ENCODE measurements at regions not wholly inside any gene's neighbourhood (a gene's known extent, or its start where the extent isn't known, plus 50 kb on each side); places are given as distances from the start of the nearest gene placed in this dataset.

DNA sequence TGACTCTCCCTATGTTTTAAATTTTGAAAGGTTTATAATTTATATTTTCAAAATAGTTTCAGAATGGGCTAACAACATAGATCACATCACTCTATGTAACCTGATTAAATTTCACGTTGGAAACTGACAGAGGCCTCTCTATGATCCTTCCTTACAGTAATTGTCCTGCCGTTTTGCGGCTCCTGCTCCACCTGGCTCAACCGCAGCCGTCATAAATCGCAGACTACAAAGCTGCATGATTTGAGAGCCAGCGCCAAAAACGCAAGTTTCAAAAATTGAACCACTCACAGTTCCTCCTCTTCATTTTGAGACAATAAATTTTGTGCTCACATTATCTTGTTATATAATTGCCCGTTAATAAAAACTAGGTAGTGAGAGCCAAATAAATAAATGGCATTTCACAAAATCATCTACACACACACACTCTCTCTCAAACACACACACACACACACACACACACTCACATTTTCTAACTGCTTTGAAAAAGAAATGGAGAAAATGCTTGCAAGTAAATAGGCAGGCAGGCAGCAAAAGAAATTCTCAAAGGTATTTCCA, 263.1 kb upstream of the PSMD7 start:
- Histone ChIP-seq H3K9me3 (ENCODE audit: low read length) (no peaks in the 10 kb centered on the region), H3K4me1 (ENCODE audit: insufficient read depth, low read length, poor library complexity, severe bottlenecking) (no peaks in the 10 kb centered on the region), H3K27ac (ENCODE audit: low read depth, low read length, poor library complexity, severe bottlenecking) (no peak overlapping the region), H3K4me3 (ENCODE audit: low read depth, low read length, poor library complexity, severe bottlenecking) (no peak overlapping the region), H3K4me2 (ENCODE audit: low read length) (no peak overlapping the region), H3K79me2 (ENCODE audit: insufficient read depth, low read depth, low read length) (no peaks in the 10 kb centered on the region), H3K9me2 (ENCODE audit: insufficient read depth, low read length) (no peaks in the 10 kb centered on the region), H3K36me3 (ENCODE audit: insufficient read depth, low read length) (no peaks in the 10 kb centered on the region), H4K20me1 (ENCODE audit: insufficient read depth, low read length) (no peaks in the 10 kb centered on the region), H2AFZ (ENCODE audit: low read length) (no peak overlapping the region)
- intact Hi-C loops (cut with micrococcal nuclease; ENCODE audit: unreplicated experiment) = no loop called here
- ChIA-PET POLR2A (no interaction called here), CTCF (ENCODE audit: unreplicated experiment) (no interaction called here)
- DNase-seq (ENCODE audit: low spot score) = no peak
- no TSS peak for BruUV-seq (replicated peaks)
- no peak for TF ChIP-seq EZH2phosphoT487 (IDR thresholded peaks at IDR 0.05; ENCODE audit: borderline replicate concordance, low read depth, low read length)
- TF ChIP-seq CTCF (conservative IDR thresholded peaks at IDR 0.05; ENCODE audit: low read length) = no peak

DNA sequence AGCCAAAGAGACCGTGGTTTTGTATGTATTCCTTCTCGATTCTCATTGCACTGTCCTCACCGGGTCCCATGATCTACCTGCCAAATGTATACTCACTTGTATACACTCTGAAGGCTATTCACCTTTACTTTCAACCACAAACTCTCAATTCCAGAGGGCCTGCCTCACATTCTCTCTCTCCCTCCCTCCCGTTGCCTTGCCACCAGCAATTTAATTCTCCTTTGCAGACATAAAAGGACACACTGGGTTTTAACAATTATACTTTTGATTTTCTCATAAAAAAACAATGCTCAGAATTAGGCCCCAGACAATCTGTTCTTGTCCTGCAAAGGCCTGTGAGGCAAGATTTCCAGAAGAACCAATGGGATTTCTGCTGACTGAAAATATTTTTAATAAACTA, 265.1 kb upstream of the PSMD7 start:
- no peaks in the 10 kb centered on the region for H4K20me1 ChIP-seq (ENCODE audit: insufficient read depth, low read length)
- no peak overlapping the region for H3K4me3 ChIP-seq (ENCODE audit: low read depth, low read length, poor library complexity, severe bottlenecking)
- no peak for DNase-seq (ENCODE audit: low spot score)
- H3K79me2 ChIP-seq (ENCODE audit: insufficient read depth, low read depth, low read length) = no peaks in the 10 kb centered on the region
- H3K36me3 ChIP-seq (ENCODE audit: insufficient read depth, low read length) = no peaks in the 10 kb centered on the region
- H3K4me2 ChIP-seq (ENCODE audit: low read length) = no peak overlapping the region
- H2AFZ ChIP-seq (ENCODE audit: low read length) = no peak overlapping the region
- H3K9me2 ChIP-seq (ENCODE audit: insufficient read depth, low read length) = no peaks in the 10 kb centered on the region
- no peaks in the 10 kb centered on the region for H3K9me3 ChIP-seq (ENCODE audit: low read length)
- ChIA-PET CTCF (ENCODE audit: unreplicated experiment) (no interaction called here), POLR2A (interaction anchor here (0.7 kb wide), 1 partner anchor 186 kb away, joined by 3 read pairs; no protein-coding TSS in a partner anchor)
- TF ChIP-seq CTCF (conservative IDR thresholded peaks at IDR 0.05; ENCODE audit: low read length) = no peak
- no peak for TF ChIP-seq EZH2phosphoT487 (IDR thresholded peaks at IDR 0.05; ENCODE audit: borderline replicate concordance, low read depth, low read length)
- BruUV-seq (replicated peaks) = no TSS peak
- no peak overlapping the region for H3K27ac ChIP-seq (ENCODE audit: low read depth, low read length, poor library complexity, severe bottlenecking)
- H3K4me1 ChIP-seq (ENCODE audit: insufficient read depth, low read length, poor library complexity, severe bottlenecking) = no peaks in the 10 kb centered on the region
- intact Hi-C loops (cut with micrococcal nuclease; ENCODE audit: unreplicated experiment) = no loop called here

DNA sequence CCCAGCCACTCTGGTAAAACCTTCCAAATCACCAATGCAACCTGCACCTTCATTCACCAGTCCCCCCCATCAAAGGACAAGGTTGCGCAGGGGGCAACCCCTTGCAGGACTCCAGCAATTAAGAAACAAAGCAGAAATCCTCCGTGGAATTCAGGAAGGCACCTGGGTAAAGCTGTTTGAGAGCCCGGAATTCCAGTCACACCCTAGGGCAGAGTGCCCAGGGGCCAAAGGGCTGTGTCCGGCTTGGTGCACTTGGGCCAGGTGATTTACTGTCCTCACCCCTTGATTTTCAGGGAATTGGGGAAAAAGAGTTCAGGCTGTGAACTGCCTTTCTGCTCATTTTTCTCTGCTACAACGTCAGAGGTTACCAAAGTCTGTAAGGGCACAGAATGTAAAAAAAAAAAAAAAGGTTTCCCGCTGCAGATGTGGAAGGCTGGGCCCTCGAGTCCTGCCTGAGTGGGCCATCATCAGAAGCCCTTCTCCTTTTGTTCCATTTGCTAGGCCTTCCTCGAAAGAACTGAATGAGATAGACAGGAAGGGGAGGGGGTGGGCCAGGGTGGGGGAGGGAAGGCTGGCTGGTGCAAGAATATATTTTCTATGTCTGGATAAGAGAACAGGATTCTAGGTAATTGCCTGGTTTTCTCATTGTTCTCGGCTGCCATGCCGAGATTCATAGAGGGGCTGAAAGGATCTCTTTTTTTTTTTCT, 266.5 kb upstream of the PSMD7 start:
- intact Hi-C loops (cut with micrococcal nuclease; ENCODE audit: unreplicated experiment) = no loop called here
- Histone ChIP-seq H3K4me3 (ENCODE audit: low read depth, low read length, poor library complexity, severe bottlenecking) (no peak overlapping the region), H3K4me2 (ENCODE audit: low read length) (no peak overlapping the region), H4K20me1 (ENCODE audit: insufficient read depth, low read length) (no peaks in the 10 kb centered on the region), H3K36me3 (ENCODE audit: insufficient read depth, low read length) (no peaks in the 10 kb centered on the region), H2AFZ (ENCODE audit: low read length) (no peak overlapping the region), H3K27ac (ENCODE audit: low read depth, low read length, poor library complexity, severe bottlenecking) (no peak overlapping the region), H3K9me3 (ENCODE audit: low read length) (no peaks in the 10 kb centered on the region), H3K4me1 (ENCODE audit: insufficient read depth, low read length, poor library complexity, severe bottlenecking) (no peaks in the 10 kb centered on the region), H3K9me2 (ENCODE audit: insufficient read depth, low read length) (no peaks in the 10 kb centered on the region), H3K79me2 (ENCODE audit: insufficient read depth, low read depth, low read length) (no peaks in the 10 kb centered on the region)
- ChIA-PET CTCF (ENCODE audit: unreplicated experiment) (no interaction called here), POLR2A (no interaction called here)
- no peak for DNase-seq (ENCODE audit: low spot score)
- TF ChIP-seq CTCF (conservative IDR thresholded peaks at IDR 0.05; ENCODE audit: low read length) (no peak), EZH2phosphoT487 (IDR thresholded peaks at IDR 0.05; ENCODE audit: borderline replicate concordance, low read depth, low read length) (no peak)
- no TSS peak for BruUV-seq (replicated peaks)

All from OCI-LY7 (cell line).